Adrenal gland (tissue), 5 donors: ENCODE measurements at regions not wholly inside any gene's neighbourhood (a gene's known extent, or its start where the extent isn't known, plus 50 kb on each side); places are given as distances from the start of the nearest gene placed in this dataset.

Experiments used
- POLR2A ChIP-seq, 2 donors: fragments of 450-650 bp; IDR thresholded peaks; one replicate each; pipeline ENCODE4 v1.6.1; 2017; ENCODE audit warnings: antibody characterized with exemption in 2 of 2, mild to moderate bottlenecking in 2 of 2, moderate library complexity in 1 of 2
- TF ChIP-seq, protein P1 (sequence below), 6 experiments: fragments of 450-650 bp in 4 of 6; fragments of 200-600 bp in 2 of 6; sonication (generic) in 1 of 6; IDR thresholded peaks; 1 replicate in 5 of 6; 2 replicates in 1 of 6; pipeline versions ENCODE4 v1.5.1 to v1.8.0; 2016 to 2021; ENCODE audit warnings: antibody characterized with exemption in 6 of 6, mild to moderate bottlenecking in 2 of 6, moderate library complexity in 1 of 6
- donor health status: DM: no; HTN: no; CAD: no.

DNA sequence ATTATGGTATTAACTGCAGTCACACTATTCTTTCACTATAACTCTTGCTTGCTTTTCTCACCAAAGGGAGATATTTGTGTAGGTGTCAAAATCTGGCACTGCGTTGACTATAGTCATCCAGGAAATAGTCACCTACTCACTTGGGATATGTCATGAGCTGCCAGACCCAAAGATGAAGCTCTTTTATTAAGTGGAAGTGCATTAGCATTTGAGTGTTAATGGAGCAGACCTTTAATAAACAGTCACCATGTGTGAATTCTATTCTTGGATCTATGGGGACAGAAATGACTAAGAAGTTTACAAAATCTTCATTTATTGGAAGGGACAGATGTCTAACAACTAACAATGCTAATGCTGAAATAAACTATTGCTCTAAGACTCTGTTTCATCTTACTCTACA lies 130.1 kb upstream of the NEDD9 start:
- TF ChIP-seq, protein P1, sequence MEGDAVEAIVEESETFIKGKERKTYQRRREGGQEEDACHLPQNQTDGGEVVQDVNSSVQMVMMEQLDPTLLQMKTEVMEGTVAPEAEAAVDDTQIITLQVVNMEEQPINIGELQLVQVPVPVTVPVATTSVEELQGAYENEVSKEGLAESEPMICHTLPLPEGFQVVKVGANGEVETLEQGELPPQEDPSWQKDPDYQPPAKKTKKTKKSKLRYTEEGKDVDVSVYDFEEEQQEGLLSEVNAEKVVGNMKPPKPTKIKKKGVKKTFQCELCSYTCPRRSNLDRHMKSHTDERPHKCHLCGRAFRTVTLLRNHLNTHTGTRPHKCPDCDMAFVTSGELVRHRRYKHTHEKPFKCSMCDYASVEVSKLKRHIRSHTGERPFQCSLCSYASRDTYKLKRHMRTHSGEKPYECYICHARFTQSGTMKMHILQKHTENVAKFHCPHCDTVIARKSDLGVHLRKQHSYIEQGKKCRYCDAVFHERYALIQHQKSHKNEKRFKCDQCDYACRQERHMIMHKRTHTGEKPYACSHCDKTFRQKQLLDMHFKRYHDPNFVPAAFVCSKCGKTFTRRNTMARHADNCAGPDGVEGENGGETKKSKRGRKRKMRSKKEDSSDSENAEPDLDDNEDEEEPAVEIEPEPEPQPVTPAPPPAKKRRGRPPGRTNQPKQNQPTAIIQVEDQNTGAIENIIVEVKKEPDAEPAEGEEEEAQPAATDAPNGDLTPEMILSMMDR (IDR thresholded peaks at IDR 0.05): no peak
- TF ChIP-seq POLR2A (IDR thresholded peaks at IDR 0.05): no peak
